NCI-H1417 treated with DMSO at 0.1 percent for 48 hours (cell line): ENCODE measurements at regions not wholly inside any gene's neighbourhood (a gene's known extent, or its start where the extent isn't known, plus 50 kb on each side); places are given as distances from the start of the nearest gene placed in this dataset.

ENCODE experiments used
- DNase-seq: peaks from one replicate; lab custom pipeline; 2025; lab: John Stamatoyannopoulos, UW

DNA sequence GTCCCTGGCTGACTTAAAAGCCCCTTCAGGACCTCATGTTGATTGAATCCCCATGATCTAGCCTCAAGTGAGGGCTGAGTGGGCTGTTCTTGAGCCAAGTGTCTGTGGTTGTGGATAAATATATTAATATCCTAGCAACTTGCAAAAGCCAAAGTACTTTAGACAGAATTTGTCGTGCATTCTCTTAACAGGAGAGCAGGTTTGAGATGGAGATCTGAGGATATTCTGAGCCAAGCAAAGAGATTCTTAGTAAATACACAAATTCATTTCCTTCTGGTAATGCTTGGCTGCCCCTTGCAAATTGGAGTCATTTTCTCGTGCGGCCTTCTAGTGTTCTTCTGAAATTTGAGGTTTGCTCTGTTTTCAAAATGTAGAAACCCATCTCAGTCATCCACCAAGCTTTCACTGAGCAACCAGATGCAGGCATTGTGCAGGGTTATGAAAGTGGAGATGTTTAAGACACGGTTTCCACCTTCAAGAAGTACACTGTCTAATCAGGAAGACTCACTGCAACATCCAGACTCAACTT is 242.1 kb upstream of the JUN start:
- no peak for DNase-seq

DNA sequence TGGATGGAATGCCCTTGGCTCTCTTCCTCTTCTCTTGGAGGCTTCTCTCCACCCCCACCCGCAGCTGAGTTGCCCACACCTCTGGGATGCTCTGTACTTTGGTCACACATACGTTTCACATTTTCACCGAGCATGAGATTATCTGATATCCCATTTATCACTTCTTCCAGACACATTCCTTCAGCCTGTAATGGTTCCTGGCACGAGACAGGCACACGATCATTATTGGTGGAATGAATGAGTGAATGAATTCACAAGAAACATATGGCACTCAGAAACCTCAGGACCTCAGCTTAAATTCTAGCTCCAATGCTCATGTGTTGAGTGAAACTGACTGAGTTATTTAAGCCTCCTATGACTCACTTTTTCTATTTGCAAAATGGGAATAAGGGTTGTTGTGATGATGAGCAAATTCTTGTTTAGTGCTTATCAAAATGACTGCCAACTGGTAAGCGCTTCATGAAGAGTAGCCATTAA is 242.7 kb upstream of the JUN start:
- no peak for DNase-seq

DNA sequence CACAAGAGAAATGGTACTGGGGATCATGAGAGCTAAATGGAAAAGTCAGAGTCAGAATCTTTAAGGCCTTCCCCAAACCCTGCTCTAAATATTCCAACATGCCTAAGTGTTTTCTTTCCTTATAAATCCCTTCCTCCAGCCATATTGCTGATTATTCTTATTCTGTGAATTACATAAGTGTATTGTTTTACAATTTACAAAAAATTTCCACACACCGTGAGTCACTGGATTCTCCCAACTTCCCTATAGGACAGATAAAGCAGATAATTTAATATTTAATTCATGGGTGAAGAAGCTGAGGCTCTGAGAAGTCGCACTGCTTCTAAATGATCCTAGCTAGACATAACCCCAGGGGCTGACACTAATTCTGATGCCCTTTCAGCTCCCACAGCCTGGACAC is 243.3 kb upstream of the JUN start:
- no peak for DNase-seq

DNA sequence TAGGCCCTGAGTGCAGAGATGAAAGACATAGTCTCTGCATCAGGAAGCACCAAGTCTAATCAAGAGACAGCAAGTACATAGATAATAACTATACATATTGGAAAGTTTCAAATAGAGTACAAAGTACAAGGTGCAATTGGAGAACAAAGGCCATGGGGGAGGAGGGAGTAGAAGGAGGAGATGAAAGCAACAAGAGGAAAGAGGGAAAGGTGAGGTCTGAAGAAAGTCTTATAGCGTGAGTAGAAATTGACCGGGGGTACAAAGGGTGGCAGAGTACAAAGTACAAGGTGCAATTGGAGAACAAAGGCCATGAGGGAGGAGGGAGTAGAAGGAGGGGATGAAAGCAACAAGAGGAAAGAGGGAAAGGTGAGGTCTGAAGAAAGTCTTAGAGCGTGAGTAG is 244.2 kb upstream of the JUN start:
- no peak for DNase-seq

DNA sequence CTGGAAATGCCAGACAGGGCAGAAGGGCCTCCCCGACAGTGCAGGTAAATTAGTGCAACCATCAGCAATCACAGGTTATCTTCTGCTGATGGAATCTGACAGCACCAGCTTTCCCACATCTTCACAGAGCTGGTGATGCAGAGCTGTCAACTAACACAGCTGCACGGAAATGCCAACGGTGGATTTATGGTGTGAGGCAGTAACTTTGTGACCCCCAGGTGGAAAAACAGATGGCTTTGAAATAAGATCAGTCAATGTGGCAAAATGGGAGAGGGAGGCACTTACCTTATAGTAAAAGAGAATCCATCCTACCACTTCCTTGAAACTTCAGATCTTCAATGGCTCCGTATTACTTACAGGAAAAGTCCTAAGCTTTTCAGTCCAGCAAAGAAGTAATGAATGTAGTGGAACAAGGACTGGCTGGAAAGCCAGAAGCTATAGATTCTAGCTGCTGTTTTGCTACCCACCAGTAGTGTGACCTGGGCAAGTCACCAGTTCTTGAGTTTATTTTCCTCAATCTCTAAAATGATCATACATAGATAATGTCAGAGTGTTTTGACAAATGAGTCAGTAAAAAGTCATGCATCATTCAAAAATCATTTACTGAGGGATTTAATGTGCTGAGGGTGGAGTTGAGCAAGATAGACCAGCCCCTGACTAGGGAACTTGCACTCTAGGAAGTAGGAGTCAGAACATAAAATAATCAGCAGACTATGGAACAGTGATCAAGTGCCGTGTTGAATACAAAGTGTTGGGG is 245.7 kb upstream of the JUN start:
- no peak for DNase-seq

DNA sequence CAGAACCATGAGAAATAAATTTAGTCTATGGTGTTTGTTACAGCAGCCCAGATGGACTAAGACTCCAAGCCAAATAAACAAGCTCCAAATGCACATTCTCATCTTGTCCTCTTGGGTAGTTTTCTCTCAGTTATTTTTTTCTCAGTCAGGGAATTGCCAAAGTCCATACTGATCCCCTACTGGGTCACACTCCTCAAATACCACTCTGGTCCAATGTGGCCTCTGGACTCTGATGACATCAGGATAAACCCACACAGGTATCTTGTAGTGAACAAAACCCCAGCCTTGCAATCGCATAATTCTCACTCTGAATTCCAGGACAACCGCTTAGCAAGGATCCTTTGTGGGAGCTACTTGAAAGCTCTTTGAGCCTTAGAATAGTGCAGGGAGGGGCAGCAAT is 248.4 kb upstream of the JUN start:
- no peak for DNase-seq

DNA sequence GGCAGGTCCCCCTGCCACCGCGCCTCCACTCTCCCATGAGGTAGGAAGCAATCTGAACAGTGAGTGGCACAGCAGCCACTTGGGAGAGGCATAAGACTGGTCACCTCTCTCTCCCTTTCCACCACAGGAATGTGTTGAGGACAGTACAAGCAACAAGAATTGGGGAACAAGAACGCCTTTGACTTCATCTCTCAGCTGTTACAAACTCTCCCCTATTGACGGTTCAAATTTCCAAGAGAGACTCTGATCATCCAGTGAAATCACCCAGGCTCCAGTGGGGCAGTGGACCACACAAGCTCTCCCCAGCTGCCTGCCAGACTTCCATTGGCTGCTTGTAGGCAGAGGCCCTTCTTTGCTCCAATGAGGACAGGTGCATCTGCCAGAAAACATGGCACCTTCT is 249.9 kb upstream of the JUN start:
- no peak for DNase-seq

DNA sequence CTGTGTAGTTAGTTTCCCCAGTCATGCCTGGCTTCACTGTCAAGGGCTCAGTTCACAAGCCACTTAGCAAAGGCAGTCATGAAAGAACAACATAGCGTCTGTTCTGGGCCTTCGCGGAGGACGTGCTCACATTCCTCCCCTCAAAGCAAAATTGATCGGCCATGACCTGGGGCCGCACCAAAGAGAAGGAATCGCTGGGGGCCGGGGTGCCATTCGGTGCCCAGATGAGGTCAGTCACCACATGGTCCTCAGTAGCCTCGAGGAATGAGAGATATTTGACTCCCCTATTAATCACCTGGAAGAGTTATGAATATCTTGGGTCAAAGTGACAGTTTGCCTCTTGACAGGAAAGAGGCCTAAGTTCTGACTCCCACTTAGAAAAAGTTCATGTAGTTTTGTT is 251.1 kb upstream of the JUN start:
- DNase-seq = no peak

DNA sequence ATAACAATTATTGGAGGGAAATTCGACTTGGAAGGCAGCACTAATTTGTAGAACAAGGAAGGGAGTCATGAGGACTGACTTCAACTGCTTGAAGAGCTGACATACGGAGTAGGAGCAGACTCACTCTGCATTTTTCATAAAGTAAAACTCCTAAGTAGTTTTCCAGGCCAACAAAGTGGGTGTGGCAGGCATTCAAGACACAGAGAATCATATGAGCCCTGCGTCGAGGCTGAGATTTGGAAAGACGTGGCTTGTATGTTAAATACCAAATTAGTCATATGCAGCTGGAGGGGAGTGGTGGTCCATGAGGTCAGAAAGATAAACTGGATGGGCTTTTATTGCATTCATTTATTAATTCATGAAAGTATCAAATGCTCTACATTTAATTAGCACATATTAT is 255.7 kb upstream of the JUN start:
- DNase-seq = no peak

DNA sequence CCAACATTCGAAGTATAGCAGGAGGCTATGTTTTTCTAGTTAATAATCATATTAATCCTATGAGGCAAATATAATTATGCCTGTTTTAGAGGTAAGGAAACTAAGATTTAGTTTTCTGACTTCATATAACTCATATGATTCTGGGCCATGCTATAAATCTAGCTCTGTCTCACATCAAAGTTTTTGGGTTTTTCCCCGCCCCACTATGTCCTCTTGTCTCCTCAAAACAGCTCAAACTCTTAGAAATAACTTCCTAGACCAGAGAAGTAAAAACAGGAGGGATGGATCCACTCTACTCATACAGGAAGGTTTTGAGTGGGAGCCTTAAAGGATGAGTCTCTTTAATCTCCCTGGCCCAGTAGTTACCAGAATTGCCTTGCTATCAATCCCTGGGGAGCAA is 256.4 kb upstream of the FGGY start:
- no peak for DNase-seq

DNA sequence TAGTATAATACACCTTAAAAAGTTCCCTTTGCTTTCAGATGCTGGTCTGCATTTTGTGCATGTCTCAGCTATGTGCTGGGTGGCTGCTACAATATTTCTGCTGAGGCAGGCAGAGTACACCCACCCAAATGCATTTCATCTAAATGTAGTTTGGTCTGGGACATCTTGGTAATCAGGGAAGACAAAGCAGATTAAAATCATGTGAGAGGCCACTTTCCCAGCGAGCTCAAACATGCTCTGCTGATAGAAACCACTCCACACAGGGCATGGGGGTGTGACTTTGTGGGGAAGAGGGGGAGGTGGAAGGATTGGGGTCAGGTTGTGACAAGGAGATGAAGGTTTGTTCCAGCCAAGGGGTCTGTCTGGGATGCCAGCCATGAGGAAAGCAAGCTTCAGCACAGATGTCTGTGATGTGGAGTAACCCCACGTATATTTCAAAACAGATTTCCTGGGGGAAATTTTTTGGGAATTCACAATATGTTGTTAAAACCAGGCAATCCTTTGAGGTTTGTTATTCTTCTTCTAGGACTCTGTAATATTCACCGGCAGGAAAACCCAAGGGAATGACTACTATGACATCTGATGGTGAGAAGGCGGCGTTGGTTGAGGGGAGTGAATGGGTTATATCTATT is 255.1 kb upstream of the FGGY start:
- no peak for DNase-seq

DNA sequence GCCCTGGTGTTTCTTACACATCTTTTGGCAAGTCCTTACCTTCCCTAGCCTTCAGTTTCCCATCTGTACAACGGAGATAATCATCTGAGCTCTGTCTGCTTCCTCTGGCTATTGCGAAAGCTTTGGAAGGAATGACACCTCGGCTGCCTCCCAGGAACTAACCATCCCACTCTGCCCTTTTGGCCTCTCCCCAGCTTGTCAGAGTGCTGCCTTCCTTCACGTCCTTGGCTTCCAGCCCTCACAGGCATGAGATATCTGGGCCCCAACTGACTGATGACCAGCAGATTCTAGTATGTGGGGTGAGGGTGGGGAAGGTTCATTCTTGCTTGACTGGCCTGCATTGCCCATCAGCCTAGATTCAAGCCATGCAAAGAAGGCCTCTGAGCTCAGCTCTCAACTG is 253.1 kb upstream of the FGGY start:
- no peak for DNase-seq

DNA sequence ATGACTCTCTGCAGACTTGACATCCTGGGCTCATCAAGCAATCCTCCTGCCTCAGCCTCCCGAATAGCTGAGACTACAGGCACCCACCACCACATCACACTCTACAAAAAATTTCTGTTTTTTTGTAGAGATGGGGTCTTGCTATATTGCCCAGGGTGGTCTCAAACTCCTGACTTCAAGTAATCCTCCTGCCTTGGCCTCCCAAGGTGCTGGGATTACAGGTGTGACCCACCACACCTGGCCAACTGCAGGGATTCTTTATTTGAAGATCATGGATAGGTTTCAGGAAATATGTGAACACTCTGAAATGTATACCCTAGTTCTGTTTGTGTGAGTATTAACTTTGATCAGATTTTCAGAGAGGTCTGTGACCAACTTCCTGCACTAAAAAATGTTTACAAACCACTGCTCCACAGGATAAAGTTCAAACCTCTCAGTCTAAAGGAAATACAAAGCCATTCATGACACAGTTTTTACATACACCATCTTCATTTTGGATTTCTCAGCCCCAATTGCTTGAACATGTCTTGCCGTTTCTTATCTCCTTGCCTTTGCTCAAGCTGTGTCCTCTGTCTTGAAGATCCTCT is 252.3 kb upstream of the FGGY start:
- DNase-seq = no peak

DNA sequence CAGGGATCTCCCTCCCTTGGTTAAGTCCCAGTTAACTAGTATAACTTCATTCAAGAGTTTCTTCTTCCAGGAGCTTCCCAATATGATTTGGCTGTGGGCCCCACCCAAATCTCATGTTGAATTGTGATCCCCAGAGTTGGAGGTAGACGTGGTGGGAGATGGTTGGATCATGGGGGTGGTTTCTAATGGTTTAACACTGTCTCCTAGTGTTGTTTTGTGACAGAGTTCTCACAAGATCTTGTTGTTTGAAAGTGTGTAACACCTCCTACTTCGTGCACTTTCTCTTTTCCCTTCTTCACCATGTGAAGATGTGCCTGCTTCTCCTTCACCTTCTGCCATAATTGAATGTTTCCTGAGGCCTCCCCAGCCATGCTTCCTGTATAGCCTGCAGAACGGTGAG is 251.8 kb upstream of the FGGY start:
- DNase-seq = no peak

DNA sequence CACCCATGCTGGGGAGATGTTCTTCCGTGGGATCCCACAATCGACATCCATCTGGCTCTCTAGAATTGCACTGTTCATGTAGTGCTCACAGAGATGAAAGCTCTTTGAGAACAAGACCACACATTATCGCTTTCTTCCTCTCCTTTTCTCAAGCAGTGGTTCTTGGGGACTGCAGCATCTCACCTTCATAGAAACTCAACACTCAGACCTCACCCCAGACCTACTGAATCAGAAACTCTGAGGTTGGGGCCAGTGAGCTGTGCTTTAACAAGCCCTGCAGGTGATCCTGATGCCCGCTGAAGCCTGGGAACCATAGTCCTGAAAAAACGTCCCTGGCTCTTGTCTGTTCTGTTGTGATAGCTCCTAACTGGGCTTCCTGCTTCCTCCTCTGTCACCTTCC is 251.3 kb upstream of the FGGY start:
- DNase-seq = no peak

DNA sequence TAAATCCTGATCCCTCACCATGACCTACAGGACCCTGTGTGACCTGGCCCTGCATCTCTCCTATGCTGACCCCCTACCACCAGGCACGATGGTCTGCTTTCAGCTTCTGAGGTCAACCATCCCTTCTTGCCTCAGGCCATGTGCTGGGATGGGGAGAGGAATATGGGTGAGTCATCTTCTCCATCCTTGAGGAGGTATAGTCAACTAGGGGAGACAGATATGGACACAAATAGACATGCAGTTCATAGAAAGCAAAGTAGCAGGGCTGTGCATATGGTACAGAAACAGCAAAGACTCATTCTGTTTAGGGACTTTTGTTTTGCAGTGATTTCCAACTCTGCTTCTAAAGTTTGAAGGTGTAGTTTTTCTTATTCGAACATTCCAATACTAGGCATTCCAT is 250.8 kb upstream of the FGGY start:
- no peak for DNase-seq

DNA sequence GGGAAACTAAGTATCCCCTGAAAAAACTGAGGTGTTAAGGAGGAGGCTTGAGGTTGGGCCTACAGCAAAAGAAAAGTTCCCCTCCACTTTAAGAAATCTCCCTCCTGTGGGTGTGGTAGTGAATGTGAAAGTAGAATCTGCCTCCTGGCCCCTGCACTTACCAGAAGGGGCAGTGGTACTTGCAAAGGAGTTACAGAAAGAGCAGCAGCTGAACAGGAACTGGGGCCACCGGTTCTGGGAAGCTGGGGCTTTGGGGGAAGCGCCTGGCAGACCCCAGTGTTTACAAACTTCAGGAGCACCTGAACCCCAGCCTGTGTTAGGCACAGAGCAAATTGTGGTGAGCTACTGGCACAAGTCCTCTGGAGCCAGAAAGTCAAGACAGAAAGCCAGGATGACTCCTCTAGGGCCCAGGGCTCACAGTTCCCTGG is 250.2 kb upstream of the FGGY start:
- DNase-seq = no peak

DNA sequence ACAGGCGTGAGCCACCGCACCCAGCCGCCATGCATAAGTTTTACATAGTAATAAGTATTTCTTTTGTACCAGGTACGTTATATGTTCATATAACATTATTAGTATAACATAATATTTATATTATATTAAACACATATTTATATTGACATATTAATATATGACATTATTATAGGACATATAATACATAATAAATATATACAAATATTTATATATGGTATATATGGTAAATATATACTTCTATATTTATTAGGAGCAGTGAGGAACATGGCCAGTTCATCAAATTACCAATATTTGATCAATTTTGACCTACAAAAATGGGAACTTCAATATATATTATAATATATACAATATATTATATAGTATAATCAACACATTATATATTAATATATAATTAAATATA is 245.9 kb upstream of the FGGY start:
- no peak for DNase-seq

DNA sequence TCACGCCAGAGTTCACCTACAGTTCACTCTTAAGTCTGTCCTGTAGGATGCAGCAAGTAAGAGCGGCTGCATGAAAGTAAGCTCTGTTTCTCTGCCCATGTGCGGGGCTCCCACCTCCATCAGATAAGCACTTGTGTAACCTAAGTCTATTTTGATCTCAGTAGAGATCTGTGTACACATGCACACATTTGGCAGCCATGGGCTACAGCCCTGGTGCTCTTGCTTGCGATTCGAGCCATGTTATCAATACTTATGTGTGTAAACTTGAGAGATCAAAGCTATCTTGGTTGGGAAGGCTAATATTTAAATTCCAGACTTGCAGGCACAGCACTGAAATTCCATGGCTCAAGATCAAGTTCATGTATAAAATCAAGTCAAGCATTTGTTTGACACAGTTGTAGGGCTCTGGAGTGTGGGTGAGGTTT is 244.7 kb upstream of the FGGY start:
- DNase-seq = no peak

DNA sequence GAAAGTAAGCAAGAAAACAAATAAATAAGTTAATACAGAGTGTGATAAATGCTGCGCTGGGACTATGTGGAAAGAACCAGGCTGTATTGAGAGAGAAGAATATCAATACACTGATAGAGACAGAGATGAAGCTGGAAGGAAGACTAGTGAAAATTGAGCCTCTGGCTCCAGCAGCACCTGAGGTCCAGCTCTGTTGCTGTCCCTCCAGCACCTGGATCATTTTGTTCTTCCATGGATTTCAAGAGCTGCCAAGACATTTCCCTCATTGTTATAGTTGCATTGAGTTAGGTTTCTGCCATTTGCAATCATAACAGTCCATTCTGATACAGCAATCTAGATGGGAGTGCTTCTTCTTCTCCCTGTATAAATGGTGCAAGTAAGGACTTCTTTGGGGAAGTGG is 242.7 kb upstream of the FGGY start:
- DNase-seq = no peak

DNA sequence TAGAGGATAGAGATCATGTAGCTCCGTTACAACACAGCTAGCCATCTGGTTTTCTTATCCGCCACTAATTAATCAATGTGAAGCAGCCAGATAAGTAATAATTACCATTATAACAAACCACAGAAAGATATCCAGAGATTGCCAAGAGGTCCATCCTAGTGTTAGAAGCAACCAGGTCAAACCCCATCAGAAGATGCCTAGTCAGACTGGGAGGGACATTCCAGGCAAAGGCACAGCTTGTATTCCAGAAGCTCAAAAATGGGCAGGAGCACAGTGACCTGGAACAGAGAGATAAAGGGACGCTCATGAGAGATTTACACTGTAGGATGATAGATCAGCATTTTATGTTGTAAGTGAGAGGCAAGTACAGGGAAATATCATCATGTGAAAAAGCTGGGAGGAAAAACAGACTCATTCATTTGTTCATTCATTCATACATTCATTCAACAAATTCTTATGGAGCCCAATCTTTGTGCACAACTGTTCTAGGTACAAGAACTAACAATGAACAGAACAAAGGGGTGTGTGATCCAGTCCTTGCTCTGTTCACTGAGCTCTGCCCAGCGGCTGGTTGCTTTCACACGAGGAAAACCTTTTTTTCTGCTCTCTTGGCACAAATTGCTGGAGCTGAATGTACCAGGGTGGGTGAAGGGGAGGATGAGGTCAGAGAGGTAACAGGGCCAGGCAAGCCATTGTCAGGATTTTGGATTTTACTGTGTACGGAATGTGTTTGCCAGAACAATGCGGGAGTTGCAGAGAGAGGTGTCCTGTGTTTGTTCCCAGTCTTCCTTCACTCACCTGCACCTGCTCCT is 240.8 kb upstream of the FGGY start:
- DNase-seq = no peak

DNA sequence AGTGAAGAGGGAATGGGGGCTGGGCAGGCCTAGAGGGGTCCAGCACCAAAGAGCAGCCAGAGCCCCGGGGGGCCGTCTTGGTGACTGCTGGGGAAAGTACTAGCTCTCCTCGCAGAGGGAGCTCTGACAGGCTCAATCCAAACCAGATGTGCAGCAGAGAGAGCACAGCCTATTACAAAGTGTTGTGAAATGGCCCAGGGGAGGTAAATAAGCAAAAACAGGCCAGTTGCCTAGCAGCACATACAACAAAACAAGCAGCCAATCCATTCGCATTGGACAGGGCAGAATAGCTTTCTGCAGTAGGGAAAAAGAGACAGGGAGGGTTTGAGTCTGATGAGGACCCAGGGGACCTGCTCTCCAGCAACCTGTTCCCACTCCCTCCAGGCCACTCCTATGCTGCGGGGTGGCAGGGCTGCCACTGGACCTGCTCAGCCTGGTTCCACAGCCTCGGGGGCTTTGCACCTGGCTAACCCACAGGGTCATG is 239.6 kb upstream of the FGGY start:
- DNase-seq = no peak
